VCaP (cell line): ENCODE measurements at regions not wholly inside any gene's neighbourhood (a gene's known extent, or its start where the extent isn't known, plus 50 kb on each side); places are given as distances from the start of the nearest gene placed in this dataset.

ENCODE experiments used
- H3K27ac ChIP-seq: fragments of 450-650 bp; 2 replicates; pipeline ENCODE4 v1.5.1; 2017
- TF ChIP-seq, protein P1 (sequence below): fragments of 450-650 bp; conservative IDR thresholded peaks from 2 replicates; pipeline ENCODE4 v1.5.1; 2017; ENCODE audit warnings: mild to moderate bottlenecking, moderate library complexity

GRCh38 chr10:83963446-83963845 is 175.9 kb upstream of the GHITM start:
- no peak overlapping the region for H3K27ac ChIP-seq

DNA sequence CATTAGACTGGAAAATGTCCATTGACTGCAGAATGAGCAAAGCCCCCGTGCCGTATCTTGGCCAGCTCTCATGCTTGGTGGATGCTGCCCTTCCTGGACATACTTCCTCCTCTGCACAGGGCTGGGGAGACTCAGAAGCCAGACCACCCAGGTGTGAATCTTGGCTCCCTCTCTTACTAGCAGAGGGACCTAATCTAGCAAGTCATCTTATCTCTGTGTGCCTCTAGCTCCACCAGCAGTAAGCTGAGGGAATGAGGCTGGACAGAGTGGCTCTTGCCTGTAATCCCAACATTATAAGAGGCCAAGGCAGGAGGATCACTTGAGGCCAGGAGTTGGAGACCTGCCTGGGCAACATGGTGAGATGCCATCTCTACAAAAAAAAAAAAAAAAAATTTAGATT is 173.8 kb upstream of the GHITM start:
- no peak overlapping the region for H3K27ac ChIP-seq
- TF ChIP-seq, protein P1, sequence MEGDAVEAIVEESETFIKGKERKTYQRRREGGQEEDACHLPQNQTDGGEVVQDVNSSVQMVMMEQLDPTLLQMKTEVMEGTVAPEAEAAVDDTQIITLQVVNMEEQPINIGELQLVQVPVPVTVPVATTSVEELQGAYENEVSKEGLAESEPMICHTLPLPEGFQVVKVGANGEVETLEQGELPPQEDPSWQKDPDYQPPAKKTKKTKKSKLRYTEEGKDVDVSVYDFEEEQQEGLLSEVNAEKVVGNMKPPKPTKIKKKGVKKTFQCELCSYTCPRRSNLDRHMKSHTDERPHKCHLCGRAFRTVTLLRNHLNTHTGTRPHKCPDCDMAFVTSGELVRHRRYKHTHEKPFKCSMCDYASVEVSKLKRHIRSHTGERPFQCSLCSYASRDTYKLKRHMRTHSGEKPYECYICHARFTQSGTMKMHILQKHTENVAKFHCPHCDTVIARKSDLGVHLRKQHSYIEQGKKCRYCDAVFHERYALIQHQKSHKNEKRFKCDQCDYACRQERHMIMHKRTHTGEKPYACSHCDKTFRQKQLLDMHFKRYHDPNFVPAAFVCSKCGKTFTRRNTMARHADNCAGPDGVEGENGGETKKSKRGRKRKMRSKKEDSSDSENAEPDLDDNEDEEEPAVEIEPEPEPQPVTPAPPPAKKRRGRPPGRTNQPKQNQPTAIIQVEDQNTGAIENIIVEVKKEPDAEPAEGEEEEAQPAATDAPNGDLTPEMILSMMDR, result no peak

More at GRCh38 chr10:83963446-83963845, 175.9 kb upstream of the GHITM start:
- TF ChIP-seq, protein P1, result no peak

GRCh38 chr10:83968052-83968451 is 171.3 kb upstream of the GHITM start:
- TF ChIP-seq, protein P1, result no peak
- no peak overlapping the region for H3K27ac ChIP-seq

GRCh38 chr10:83978681-83979383 is 160.5 kb upstream of the GHITM start:
- TF ChIP-seq, protein P1, result no peak
- no peak overlapping the region for H3K27ac ChIP-seq

DNA sequence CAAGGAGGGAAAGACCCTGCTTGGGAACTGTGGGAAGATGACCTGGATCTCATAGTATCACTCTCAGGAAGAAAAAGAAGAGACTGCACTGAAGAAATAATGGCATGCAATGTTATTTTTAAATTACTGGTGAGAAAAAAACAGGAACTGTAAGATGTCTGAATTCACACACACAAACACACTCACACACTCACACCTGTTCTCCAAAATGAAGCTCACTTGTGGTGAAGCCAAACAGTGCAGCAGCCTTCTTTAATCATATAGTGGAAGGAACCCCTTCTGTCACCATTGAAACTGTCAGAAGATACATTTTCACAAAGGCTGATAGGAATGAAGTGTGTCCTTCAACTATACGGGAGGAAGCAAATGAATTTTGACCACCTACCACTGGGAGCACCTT is 156.5 kb upstream of the GHITM start:
- H3K27ac ChIP-seq, result no peak overlapping the region
- TF ChIP-seq, protein P1, result no peak

DNA sequence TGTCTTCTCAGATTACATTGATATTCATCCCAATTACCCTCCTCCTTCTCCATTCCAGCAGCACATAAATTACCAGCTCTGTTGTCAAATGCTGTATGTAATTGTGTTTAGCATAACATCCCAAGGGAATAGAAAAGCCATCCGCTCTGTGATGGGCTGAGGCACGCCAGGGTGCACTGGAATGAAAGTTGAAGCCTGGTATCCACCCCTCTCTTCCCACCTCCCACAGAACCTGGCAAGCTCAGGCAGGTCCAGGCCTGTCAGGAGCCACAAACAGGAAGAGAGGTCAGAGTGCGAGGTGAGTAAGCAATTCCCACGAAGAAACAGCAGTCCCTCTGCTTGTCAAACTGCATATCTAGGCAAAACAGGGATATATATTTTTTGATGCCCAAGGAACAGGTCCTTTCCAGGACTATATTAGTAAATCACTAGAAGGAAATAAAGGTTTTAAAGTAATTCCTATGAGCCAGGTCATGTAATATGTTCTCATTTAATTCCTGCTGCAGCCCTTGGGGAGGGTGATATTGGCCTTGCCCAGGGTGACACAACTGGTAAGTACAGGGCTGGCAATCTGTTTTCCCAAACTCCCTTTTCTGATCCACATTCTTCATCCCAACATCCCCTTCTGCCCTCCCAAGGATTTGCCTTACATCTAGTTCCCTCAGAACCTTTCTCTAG is 155.6 kb upstream of the GHITM start:
- TF ChIP-seq, protein P1, result no peak
- no peak overlapping the region for H3K27ac ChIP-seq

DNA sequence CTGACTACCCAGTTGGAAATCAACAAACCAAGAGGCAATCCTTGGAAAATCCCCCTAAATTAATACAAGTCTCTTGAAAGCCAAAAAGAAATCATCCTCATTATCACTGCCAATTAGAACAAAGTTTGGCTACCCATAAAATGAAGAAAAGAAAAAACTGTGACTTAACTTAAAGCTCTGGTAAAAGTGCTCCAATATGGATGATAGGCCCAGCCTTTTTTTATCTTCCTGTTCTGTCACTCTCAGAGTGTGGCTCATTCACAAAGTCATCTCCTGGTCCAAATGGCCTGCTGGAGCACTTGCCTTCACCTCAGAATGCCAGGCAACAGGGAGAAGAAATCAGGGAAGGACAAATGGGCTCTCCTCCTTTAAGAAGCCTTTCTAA is 155.1 kb upstream of the GHITM start:
- no peak overlapping the region for H3K27ac ChIP-seq
- TF ChIP-seq, protein P1, result no peak
